Right atrium auricular region (tissue), 2 donors: ENCODE measurements at regions not wholly inside any gene's neighbourhood (a gene's known extent, or its start where the extent isn't known, plus 50 kb on each side); places are given as distances from the start of the nearest gene placed in this dataset.

Source experiments
- DNase-seq: peaks from one replicate; pipeline ENCODE4 v3.0.0-alpha.2; 2019; ENCODE audit warnings: low spot score
- H3K27ac ChIP-seq, 2 donors: fragments of 200-600 bp; sonication (generic); 1 replicate in 1 of 2; 2 replicates in 1 of 2; pipeline ENCODE4 v1.5.1; 2016 to 2019
- H3K27me3 ChIP-seq, 2 donors: fragments of 200-600 bp; sonication (generic); one replicate each; pipeline versions ENCODE4 v1.5.1 to v1.6.0; 2017 to 2019
- H3K36me3 ChIP-seq: fragments of 200-600 bp; sonication (generic); one replicate; pipeline ENCODE4 v1.5.1; 2016
- H3K4me1 ChIP-seq, 2 donors: fragments of 200-600 bp; sonication (generic); one replicate each; pipeline versions ENCODE4 v1.5.1 to v1.6.0; 2017 to 2019
- H3K4me3 ChIP-seq, 2 donors: fragments of 200-600 bp; sonication (generic); 1 replicate in 1 of 2; 2 replicates in 1 of 2; pipeline ENCODE4 v1.5.1; 2017 to 2019; ENCODE audit warnings: mild to moderate bottlenecking in 1 of 2, moderate library complexity in 1 of 2
- H3K9me3 ChIP-seq, 2 donors: fragments of 200-600 bp; sonication (generic); one replicate each; pipeline ENCODE4 v1.5.1; 2019
- TF ChIP-seq, protein P1 (sequence below), 2 donors: fragments of 200-600 bp; sonication (generic); IDR thresholded peaks; one replicate each; pipeline ENCODE4 v1.5.1; 2019; ENCODE audit warnings: antibody characterized with exemption in 2 of 2

DNA sequence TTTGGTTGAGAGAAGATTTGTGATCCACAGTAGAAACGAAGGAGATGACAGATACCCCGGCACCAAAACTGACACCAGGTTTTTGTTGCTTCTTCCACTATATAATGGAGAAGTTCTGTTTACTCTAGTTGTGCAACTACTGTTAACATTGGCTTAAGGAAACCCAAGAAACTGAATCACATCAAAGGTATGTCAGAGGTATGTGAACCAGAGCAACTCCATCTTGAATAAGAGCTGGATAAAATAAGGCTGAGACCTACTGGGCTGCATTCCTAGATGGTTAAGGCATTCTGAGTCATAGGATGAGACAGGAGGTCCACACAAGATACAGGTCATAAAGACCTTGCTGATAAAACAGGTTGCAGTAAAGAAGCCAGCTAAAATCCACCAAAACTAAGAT lies 173.7 kb upstream of the CAMK1G start:
- Histone ChIP-seq H3K4me1 (no peaks in the 10 kb centered on the region), H3K27me3 (no peaks in the 10 kb centered on the region), H3K4me3 (no peak overlapping the region), H3K27ac (no peak overlapping the region), H3K36me3 (no peaks in the 10 kb centered on the region), H3K9me3 (no peaks in the 10 kb centered on the region)
- no peak for DNase-seq
- TF ChIP-seq, protein P1, sequence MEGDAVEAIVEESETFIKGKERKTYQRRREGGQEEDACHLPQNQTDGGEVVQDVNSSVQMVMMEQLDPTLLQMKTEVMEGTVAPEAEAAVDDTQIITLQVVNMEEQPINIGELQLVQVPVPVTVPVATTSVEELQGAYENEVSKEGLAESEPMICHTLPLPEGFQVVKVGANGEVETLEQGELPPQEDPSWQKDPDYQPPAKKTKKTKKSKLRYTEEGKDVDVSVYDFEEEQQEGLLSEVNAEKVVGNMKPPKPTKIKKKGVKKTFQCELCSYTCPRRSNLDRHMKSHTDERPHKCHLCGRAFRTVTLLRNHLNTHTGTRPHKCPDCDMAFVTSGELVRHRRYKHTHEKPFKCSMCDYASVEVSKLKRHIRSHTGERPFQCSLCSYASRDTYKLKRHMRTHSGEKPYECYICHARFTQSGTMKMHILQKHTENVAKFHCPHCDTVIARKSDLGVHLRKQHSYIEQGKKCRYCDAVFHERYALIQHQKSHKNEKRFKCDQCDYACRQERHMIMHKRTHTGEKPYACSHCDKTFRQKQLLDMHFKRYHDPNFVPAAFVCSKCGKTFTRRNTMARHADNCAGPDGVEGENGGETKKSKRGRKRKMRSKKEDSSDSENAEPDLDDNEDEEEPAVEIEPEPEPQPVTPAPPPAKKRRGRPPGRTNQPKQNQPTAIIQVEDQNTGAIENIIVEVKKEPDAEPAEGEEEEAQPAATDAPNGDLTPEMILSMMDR (IDR thresholded peaks at IDR 0.05) = no peak

DNA sequence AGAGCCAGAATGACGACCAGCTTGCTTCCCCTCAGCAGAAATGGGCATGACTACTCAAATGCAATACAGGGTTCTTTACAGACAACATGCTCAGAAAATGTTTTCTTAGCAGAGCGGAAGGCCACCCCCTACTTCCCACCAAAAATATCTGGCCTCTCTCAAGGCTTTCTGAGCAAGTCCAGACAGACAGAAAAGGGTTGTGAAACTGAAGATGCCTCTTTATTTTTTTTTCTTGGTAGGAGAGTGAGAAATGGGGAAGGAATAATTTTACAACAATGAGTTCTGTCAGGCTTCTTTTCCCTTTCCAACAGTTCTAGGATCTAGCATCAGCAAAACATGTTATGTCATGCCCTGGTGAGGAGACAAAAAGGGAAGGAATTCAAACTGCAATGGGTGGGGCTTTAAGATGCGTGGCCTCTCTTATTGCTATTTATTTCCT lies 172.0 kb upstream of the CAMK1G start:
- no peaks in the 10 kb centered on the region for H3K9me3 ChIP-seq
- no peaks in the 10 kb centered on the region for H3K4me1 ChIP-seq
- no peaks in the 10 kb centered on the region for H3K36me3 ChIP-seq
- TF ChIP-seq, protein P1 (IDR thresholded peaks at IDR 0.05) = no peak
- H3K4me3 ChIP-seq = no peak overlapping the region
- H3K27me3 ChIP-seq = no peaks in the 10 kb centered on the region
- DNase-seq = no peak
- H3K27ac ChIP-seq = peak overlapping the region; percentile 11 to 64

DNA sequence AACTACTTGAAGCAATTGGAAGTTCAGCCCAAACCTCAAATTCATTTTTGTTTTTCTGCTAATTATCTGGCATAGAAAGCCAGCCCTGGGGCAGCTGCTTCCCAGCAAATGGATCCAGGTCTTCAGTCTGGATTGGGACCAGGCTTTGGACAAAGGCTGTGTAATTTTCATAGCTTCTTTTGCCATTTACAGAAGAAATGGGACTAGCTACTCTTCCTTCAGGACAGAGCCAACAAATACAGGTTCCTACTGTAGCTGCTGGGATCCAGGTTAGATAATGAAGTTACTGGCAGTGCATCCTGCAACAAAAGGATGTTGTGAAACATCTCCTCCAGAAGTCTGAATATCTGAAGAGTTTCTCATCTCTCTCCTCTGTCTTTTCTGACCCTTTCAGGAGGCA lies 171.5 kb upstream of the CAMK1G start:
- Histone ChIP-seq H3K4me1 (no peaks in the 10 kb centered on the region), H3K4me3 (no peak overlapping the region), H3K36me3 (no peaks in the 10 kb centered on the region), H3K27me3 (no peaks in the 10 kb centered on the region), H3K9me3 (no peaks in the 10 kb centered on the region), H3K27ac (peak overlapping the region in 1 of 2 donors; percentile 64)
- TF ChIP-seq, protein P1 (IDR thresholded peaks at IDR 0.05) = no peak
- DNase-seq = no peak

DNA sequence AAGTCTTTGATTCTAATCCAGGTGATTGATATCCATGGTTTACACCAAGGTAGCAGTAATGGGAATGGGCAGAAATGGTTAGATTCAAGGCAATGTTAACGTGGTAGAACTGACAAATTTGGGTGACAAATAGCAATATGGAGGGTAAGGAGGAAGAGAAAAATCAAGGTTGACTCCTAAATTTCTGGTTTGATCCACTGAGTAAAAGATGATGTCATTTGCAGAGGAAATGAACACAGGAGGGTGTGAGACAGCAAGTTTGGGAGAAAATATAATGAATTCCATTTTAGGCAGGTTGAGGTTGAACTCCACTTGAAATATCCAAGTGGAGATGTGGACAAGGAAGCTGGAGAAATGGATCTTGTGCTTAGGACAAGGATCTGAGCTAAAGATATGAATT lies 170.9 kb upstream of the CAMK1G start:
- TF ChIP-seq, protein P1 (IDR thresholded peaks at IDR 0.05) = no peak
- Histone ChIP-seq H3K4me1 (no peaks in the 10 kb centered on the region), H3K27ac (no peak overlapping the region), H3K4me3 (no peak overlapping the region), H3K9me3 (no peaks in the 10 kb centered on the region), H3K27me3 (no peaks in the 10 kb centered on the region), H3K36me3 (no peaks in the 10 kb centered on the region)
- DNase-seq = no peak

DNA sequence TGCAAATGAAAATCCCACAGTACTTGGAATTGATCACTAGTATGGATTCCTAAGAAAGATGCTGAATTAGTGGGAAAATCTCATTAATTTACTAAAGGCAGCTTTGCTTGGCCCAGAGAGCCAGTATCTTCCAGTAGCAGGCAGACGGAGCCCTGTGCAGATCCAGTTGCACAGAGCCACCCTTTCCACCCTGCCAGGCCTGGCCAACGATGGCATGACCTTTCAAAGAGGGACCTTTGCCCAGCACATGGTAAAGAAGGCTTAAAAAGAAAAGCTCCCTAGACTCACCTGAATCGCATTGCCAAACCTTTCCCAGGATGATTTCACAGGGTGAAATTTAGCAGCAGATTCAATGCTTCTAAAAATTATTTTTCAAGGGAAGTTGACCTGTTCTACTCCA lies 170.5 kb upstream of the CAMK1G start:
- Histone ChIP-seq H3K4me1 (no peaks in the 10 kb centered on the region), H3K27ac (no peak overlapping the region), H3K36me3 (no peaks in the 10 kb centered on the region), H3K27me3 (no peaks in the 10 kb centered on the region), H3K4me3 (no peak overlapping the region), H3K9me3 (no peaks in the 10 kb centered on the region)
- DNase-seq = no peak
- TF ChIP-seq, protein P1 (IDR thresholded peaks at IDR 0.05) = no peak

DNA sequence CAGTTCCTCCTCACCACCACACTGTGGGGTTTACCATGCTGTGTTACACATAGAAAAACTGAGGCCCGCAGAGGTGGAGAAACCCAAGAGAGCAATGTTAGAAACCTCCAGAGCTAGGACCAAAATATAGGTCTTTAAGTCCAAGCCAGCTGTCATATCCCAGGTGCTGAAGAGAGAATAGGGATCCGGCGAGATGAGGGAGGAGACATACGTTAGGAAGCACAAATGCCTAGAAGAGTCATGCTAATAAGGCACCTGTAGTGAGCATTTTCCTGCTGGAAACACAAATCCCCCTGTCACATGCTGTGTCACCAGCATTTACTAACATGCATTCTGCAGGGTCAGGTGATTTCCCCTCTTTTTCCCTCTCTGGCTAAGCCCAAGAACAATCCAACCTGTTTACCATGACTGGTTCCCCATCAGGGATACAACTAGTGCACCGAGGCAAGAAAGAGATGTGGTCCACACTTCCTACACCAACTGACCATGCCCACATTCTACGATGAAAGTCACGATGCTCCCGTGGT lies 168.6 kb upstream of the CAMK1G start:
- H3K36me3 ChIP-seq = no peaks in the 10 kb centered on the region
- H3K4me1 ChIP-seq = no peaks in the 10 kb centered on the region
- DNase-seq = no peak
- H3K27ac ChIP-seq = no peak overlapping the region
- no peaks in the 10 kb centered on the region for H3K9me3 ChIP-seq
- no peak overlapping the region for H3K4me3 ChIP-seq
- no peaks in the 10 kb centered on the region for H3K27me3 ChIP-seq
- TF ChIP-seq, protein P1 (IDR thresholded peaks at IDR 0.05) = no peak
